Activated naive CD4-positive, alpha-beta T cell treated with anti-CD3 and anti-CD28 coated beads for 36 hours (primary cell): ENCODE measurements at regions not wholly inside any gene's neighbourhood (a gene's known extent, or its start where the extent isn't known, plus 50 kb on each side); places are given as distances from the start of the nearest gene placed in this dataset.

Source experiments
- CTCF ChIA-PET: fragments of 350-600 bp; sonication (Branson Sonifier 250); formaldehyde crosslinking; loops from one replicate; lab custom pipeline; 2021; ENCODE audit warnings: antibody characterized with exemption; lab: Charles Lee
- DNase-seq: peaks from one replicate; pipeline ENCODE4 v3.0.0-alpha.2; 2020
- H3K27ac Mint-ChIP-seq: one replicate; pipeline ENCODE4 v1.8.0; 2021; ENCODE audit warnings: mild to moderate bottlenecking, mixed read lengths
- H3K27me3 Mint-ChIP-seq: one replicate; pipeline ENCODE4 v1.8.0; 2021; ENCODE audit warnings: low read depth, mixed read lengths
- H3K36me3 Mint-ChIP-seq: one replicate; pipeline ENCODE4 v1.8.0; 2021; ENCODE audit warnings: low read depth, mixed read lengths
- H3K4me1 Mint-ChIP-seq: one replicate; pipeline ENCODE4 v1.8.0; 2021; ENCODE audit warnings: low read depth, mixed read lengths
- H3K4me3 Mint-ChIP-seq: one replicate; pipeline ENCODE4 v1.8.0; 2021; ENCODE audit warnings: mild to moderate bottlenecking, moderate library complexity, mixed read lengths
- H3K9me3 Mint-ChIP-seq: one replicate; pipeline ENCODE4 v1.8.0; 2021; ENCODE audit warnings: mixed read lengths
- intact Hi-C: fragments of 100-400 bp; cut with micrococcal nuclease; formaldehyde crosslinking; loops from one replicate; pipeline ENCODE4 v1.15.1; 2023

GRCh38 chr10:57249615-57250281 lies 888.7 kb upstream of the ZWINT start:
- Mint-ChIP-seq H3K9me3 (no peaks in the 10 kb centered on the region), H3K27me3 (no peaks in the 10 kb centered on the region), H3K4me1 (no peaks in the 10 kb centered on the region), H3K36me3 (no peaks in the 10 kb centered on the region), H3K27ac (no peak overlapping the region), H3K4me3 (no peak overlapping the region)
- no peak for DNase-seq
- CTCF ChIA-PET: no interaction called here
- intact Hi-C loops: no loop called here

GRCh38 chr10:57247271-57247670 lies 886.2 kb upstream of the ZWINT start:
- H3K9me3 Mint-ChIP-seq: no peaks in the 10 kb centered on the region
- H3K27ac Mint-ChIP-seq: no peak overlapping the region
- H3K27me3 Mint-ChIP-seq: no peaks in the 10 kb centered on the region
- no peaks in the 10 kb centered on the region for H3K36me3 Mint-ChIP-seq
- no peak overlapping the region for H3K4me3 Mint-ChIP-seq
- CTCF ChIA-PET: no interaction called here
- no peaks in the 10 kb centered on the region for H3K4me1 Mint-ChIP-seq
- intact Hi-C loops: no loop called here
- DNase-seq: no peak

GRCh38 chr10:57225920-57226319 lies 864.9 kb upstream of the ZWINT start:
- Mint-ChIP-seq H3K27me3 (no peaks in the 10 kb centered on the region), H3K9me3 (peaks cover 19% of the 10 kb centered on the region), H3K4me1 (no peaks in the 10 kb centered on the region), H3K4me3 (no peak overlapping the region), H3K27ac (no peak overlapping the region), H3K36me3 (no peaks in the 10 kb centered on the region)
- intact Hi-C loops: no loop called here
- CTCF ChIA-PET: no interaction called here
- no peak for DNase-seq

GRCh38 chr10:57224811-57225210 lies 863.8 kb upstream of the ZWINT start:
- Mint-ChIP-seq H3K36me3 (no peaks in the 10 kb centered on the region), H3K4me1 (no peaks in the 10 kb centered on the region), H3K27ac (no peak overlapping the region), H3K4me3 (no peak overlapping the region), H3K9me3 (peaks cover 11% of the 10 kb centered on the region), H3K27me3 (no peaks in the 10 kb centered on the region)
- CTCF ChIA-PET: no interaction called here
- DNase-seq: no peak
- intact Hi-C loops: no loop called here

- Mint-ChIP-seq H3K4me3 (no peak overlapping the region), H3K27me3 (no peaks in the 10 kb centered on the region), H3K4me1 (no peaks in the 10 kb centered on the region), H3K27ac (no peak overlapping the region), H3K9me3 (peaks cover 5% of the 10 kb centered on the region), H3K36me3 (no peaks in the 10 kb centered on the region)
- CTCF ChIA-PET: no interaction called here
- intact Hi-C loops: no loop called here
- no peak for DNase-seq
These were observed 861.5 kb upstream of the ZWINT start for GRCh38 chr10:57222603-57223002.

GRCh38 chr10:57222129-57222528 lies 861.1 kb upstream of the ZWINT start:
- H3K27me3 Mint-ChIP-seq: no peaks in the 10 kb centered on the region
- H3K4me1 Mint-ChIP-seq: no peaks in the 10 kb centered on the region
- intact Hi-C loops: no loop called here
- H3K27ac Mint-ChIP-seq: no peak overlapping the region
- DNase-seq: no peak
- CTCF ChIA-PET: no interaction called here
- H3K36me3 Mint-ChIP-seq: no peaks in the 10 kb centered on the region
- H3K9me3 Mint-ChIP-seq: peaks cover 5% of the 10 kb centered on the region
- H3K4me3 Mint-ChIP-seq: no peak overlapping the region

GRCh38 chr10:57221674-57222073 lies 860.6 kb upstream of the ZWINT start:
- Mint-ChIP-seq H3K9me3 (peaks cover 5% of the 10 kb centered on the region), H3K36me3 (no peaks in the 10 kb centered on the region), H3K27ac (no peak overlapping the region), H3K4me3 (no peak overlapping the region), H3K4me1 (no peaks in the 10 kb centered on the region), H3K27me3 (no peaks in the 10 kb centered on the region)
- intact Hi-C loops: no loop called here
- DNase-seq: no peak
- CTCF ChIA-PET: no interaction called here

GRCh38 chr10:57218382-57218781 lies 857.3 kb upstream of the ZWINT start:
- H3K9me3 Mint-ChIP-seq: peaks cover 6% of the 10 kb centered on the region
- no peak for DNase-seq
- no peaks in the 10 kb centered on the region for H3K4me1 Mint-ChIP-seq
- no peak overlapping the region for H3K27ac Mint-ChIP-seq
- intact Hi-C loops: no loop called here
- H3K27me3 Mint-ChIP-seq: no peaks in the 10 kb centered on the region
- no peaks in the 10 kb centered on the region for H3K36me3 Mint-ChIP-seq
- CTCF ChIA-PET: no interaction called here
- H3K4me3 Mint-ChIP-seq: no peak overlapping the region

- CTCF ChIA-PET: no interaction called here
- intact Hi-C loops: no loop called here
- no peak for DNase-seq
- no peaks in the 10 kb centered on the region for H3K4me1 Mint-ChIP-seq
- peaks cover 7% of the 10 kb centered on the region for H3K9me3 Mint-ChIP-seq
- H3K36me3 Mint-ChIP-seq: no peaks in the 10 kb centered on the region
- no peaks in the 10 kb centered on the region for H3K27me3 Mint-ChIP-seq
- H3K27ac Mint-ChIP-seq: no peak overlapping the region
- H3K4me3 Mint-ChIP-seq: no peak overlapping the region
These were observed 841.3 kb upstream of the ZWINT start for GRCh38 chr10:57202356-57202755.

- Mint-ChIP-seq H3K9me3 (peaks cover 3% of the 10 kb centered on the region), H3K4me1 (no peaks in the 10 kb centered on the region), H3K27ac (no peak overlapping the region), H3K36me3 (no peaks in the 10 kb centered on the region), H3K27me3 (no peaks in the 10 kb centered on the region), H3K4me3 (no peak overlapping the region)
- CTCF ChIA-PET: no interaction called here
- no peak for DNase-seq
- intact Hi-C loops: no loop called here
These were observed 827.8 kb upstream of the ZWINT start for GRCh38 chr10:57188846-57189245.

- Mint-ChIP-seq H3K36me3 (no peaks in the 10 kb centered on the region), H3K4me3 (no peak overlapping the region), H3K27me3 (no peaks in the 10 kb centered on the region), H3K9me3 (peaks cover 6% of the 10 kb centered on the region), H3K4me1 (no peaks in the 10 kb centered on the region), H3K27ac (no peak overlapping the region)
- DNase-seq: no peak
- intact Hi-C loops: no loop called here
- CTCF ChIA-PET: no interaction called here
These were observed 825.1 kb upstream of the ZWINT start for GRCh38 chr10:57186201-57186600.

GRCh38 chr10:57169597-57169996 lies 808.5 kb upstream of the ZWINT start:
- intact Hi-C loops: no loop called here
- H3K27ac Mint-ChIP-seq: no peak overlapping the region

GRCh38 chr10:57168611-57169240 lies 807.7 kb upstream of the ZWINT start:
- no peaks in the 10 kb centered on the region for H3K36me3 Mint-ChIP-seq
- H3K27ac Mint-ChIP-seq: no peak overlapping the region
- intact Hi-C loops: no loop called here
- H3K4me3 Mint-ChIP-seq: no peak overlapping the region
- CTCF ChIA-PET: no interaction called here
- peaks cover 10% of the 10 kb centered on the region for H3K9me3 Mint-ChIP-seq
- DNase-seq: no peak
- no peaks in the 10 kb centered on the region for H3K27me3 Mint-ChIP-seq
- no peaks in the 10 kb centered on the region for H3K4me1 Mint-ChIP-seq

More at GRCh38 chr10:57169597-57169996, 808.5 kb upstream of the ZWINT start:
- CTCF ChIA-PET: no interaction called here
- no peaks in the 10 kb centered on the region for H3K4me1 Mint-ChIP-seq
- H3K9me3 Mint-ChIP-seq: peaks cover 11% of the 10 kb centered on the region
- no peaks in the 10 kb centered on the region for H3K36me3 Mint-ChIP-seq
- no peaks in the 10 kb centered on the region for H3K27me3 Mint-ChIP-seq
- no peak overlapping the region for H3K4me3 Mint-ChIP-seq
- no peak for DNase-seq
